ENCODE measurements at regions not wholly inside any gene's neighbourhood (a gene's known extent, or its start where the extent isn't known, plus 50 kb on each side); places are given as distances from the start of the nearest gene placed in this dataset.

- no peak for DNase-seq (ENCODE audit: low spot score in 2 of 2)
- 61 to 66% methylated on average over 15 of the region's 15 CpGs for WGBS, 2 donors
- intact Hi-C loops (cut with DNase I; ENCODE audit: low total_unique reads), result no loop called here
- TF ChIP-seq POLR2A (IDR thresholded peaks at IDR 0.05), result no peak
- H3K4me3 ChIP-seq (ENCODE audit: low read depth, poor library complexity, severe bottlenecking), result no peak overlapping the region
Observed at GRCh38 chr1:244234009-244234643, 183.0 kb downstream of the ZBTB18 start.

- no peak for DNase-seq (ENCODE audit: low spot score in 2 of 2)
- 52 to 54% methylated on average over 2 of the region's 2 CpGs for WGBS, 2 donors
- intact Hi-C loops (cut with DNase I; ENCODE audit: low total_unique reads), result no loop called here
- no peak overlapping the region for H3K4me3 ChIP-seq (ENCODE audit: low read depth, poor library complexity, severe bottlenecking)
- no peak for TF ChIP-seq CTCF (IDR thresholded peaks at IDR 0.05)
- TF ChIP-seq POLR2A (IDR thresholded peaks at IDR 0.05), result no peak
Observed at GRCh38 chr1:244235157-244235556, 184.1 kb downstream of the ZBTB18 start.

GRCh38 chr1:244236101-244236500 is 185.0 kb downstream of the ZBTB18 start:
- intact Hi-C loops (cut with DNase I; ENCODE audit: low total_unique reads), result no loop called here
- DNase-seq (ENCODE audit: low spot score in 2 of 2), result no peak
- no peak overlapping the region for H3K4me3 ChIP-seq (ENCODE audit: low read depth, poor library complexity, severe bottlenecking)
- TF ChIP-seq POLR2A (IDR thresholded peaks at IDR 0.05) (no peak), CTCF (IDR thresholded peaks at IDR 0.05) (no peak)
- 83 to 88% methylated on average over 6 of the region's 6 CpGs for WGBS, 2 donors

GRCh38 chr1:244236721-244237120 is 185.6 kb downstream of the ZBTB18 start:
- no peak overlapping the region for H3K4me3 ChIP-seq (ENCODE audit: low read depth, poor library complexity, severe bottlenecking)
- WGBS, 2 donors, result 86 to 90% methylated on average over 7 of the region's 7 CpGs
- TF ChIP-seq CTCF (IDR thresholded peaks at IDR 0.05) (no peak), POLR2A (IDR thresholded peaks at IDR 0.05) (no peak)
- peak in 1 of 2 donors; percentile 66 for DNase-seq (ENCODE audit: low spot score in 2 of 2)
- intact Hi-C loops (cut with DNase I; ENCODE audit: low total_unique reads), result no loop called here

GRCh38 chr1:244237445-244237844 is 186.4 kb downstream of the ZBTB18 start:
- TF ChIP-seq CTCF (IDR thresholded peaks at IDR 0.05), result no peak
- TF ChIP-seq POLR2A (IDR thresholded peaks at IDR 0.05), result no peak
- 63 to 78% methylated on average over 8 of the region's 8 CpGs for WGBS, 2 donors
- DNase-seq (ENCODE audit: low spot score in 2 of 2), result no peak
- H3K4me3 ChIP-seq (ENCODE audit: low read depth, poor library complexity, severe bottlenecking), result no peak overlapping the region
- intact Hi-C loops (cut with DNase I; ENCODE audit: low total_unique reads), result no loop called here

DNA sequence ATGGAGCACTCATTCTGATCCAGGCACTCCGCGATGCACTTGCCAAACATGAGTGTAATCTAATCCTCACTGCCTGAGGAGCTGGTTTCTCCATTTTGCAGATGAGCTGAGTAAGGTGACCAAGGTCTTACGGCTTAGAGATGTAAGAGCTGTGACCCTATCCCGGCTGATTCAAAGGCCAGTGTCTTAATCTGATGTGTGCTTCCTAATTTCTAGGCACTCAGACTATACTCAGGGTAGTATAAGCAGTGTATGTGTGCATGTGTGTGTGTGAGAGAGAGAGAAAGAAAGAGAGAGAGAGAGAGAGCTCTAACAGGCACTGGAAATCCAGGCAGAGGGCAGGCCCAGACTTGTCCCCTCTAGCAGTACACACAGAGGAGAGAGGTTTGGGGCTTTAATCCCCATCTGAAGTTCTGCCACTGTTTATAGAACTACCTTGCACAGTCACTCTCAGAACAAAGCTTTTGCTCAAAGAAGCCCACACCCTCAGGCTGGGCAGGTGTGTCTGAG is 188.2 kb downstream of the ZBTB18 start:
- peak in 1 of 2 donors; percentile 29 for DNase-seq (ENCODE audit: low spot score in 2 of 2)
- TF ChIP-seq POLR2A (IDR thresholded peaks at IDR 0.05), result no peak
- no peak for TF ChIP-seq CTCF (IDR thresholded peaks at IDR 0.05)
- WGBS, 2 donors, result 54 to 64% methylated on average over 4 of the region's 4 CpGs

More for the DNA sequence above, 188.2 kb downstream of the ZBTB18 start:
- intact Hi-C loops (cut with DNase I; ENCODE audit: low total_unique reads), result no loop called here
- no peak overlapping the region for H3K4me3 ChIP-seq (ENCODE audit: low read depth, poor library complexity, severe bottlenecking)

Measured in lower leg skin (tissue), 4 donors.